Caco-2 (cell line): ENCODE measurements at regions not wholly inside any gene's neighbourhood (a gene's known extent, or its start where the extent isn't known, plus 50 kb on each side); places are given as distances from the start of the nearest gene placed in this dataset.

ENCODE experiments used
- BruUV-seq: library from RNA; stranded (reverse); fragments of 400-500 nt; replicated peaks from 2 replicates; lab custom pipeline; 2021; lab: Mats Ljungman, UMichigan
- CTCF ChIA-PET: fragments of 300-600 bp; sonication (Branson Sonifier 250); formaldehyde crosslinking; loops from one replicate; lab custom pipeline; 2022; ENCODE audit warnings: antibody characterized with exemption; lab: Charles Lee
- POLR2A ChIA-PET: fragments of 300-600 bp; sonication (Branson Sonifier 250); formaldehyde crosslinking; loops from one replicate; lab custom pipeline; 2022; ENCODE audit warnings: antibody characterized with exemption; lab: Charles Lee
- DNase-seq, 2 experiments: peaks; one replicate each; pipeline versions ENCODE4 v3.0.0 to v3.0.0-alpha.2; 2020 to 2022
- H3K27me3 ChIP-seq: replicated peaks from 2 replicates; pipeline ENCODE4 v1.6.0; 2011; ENCODE audit warnings: low read length; ENCODE audit not compliant: control insufficient read depth, insufficient read depth
- H3K36me3 ChIP-seq: 2 replicates; pipeline ENCODE4 v1.5.1; 2011; ENCODE audit warnings: low read length; ENCODE audit not compliant: control insufficient read depth, insufficient read depth
- H3K4me1 ChIP-seq: fragments of 250-450 bp; sonication (Bioruptor Pico); 2 replicates; pipeline ENCODE4 v1.5.1; 2020; ENCODE audit warnings: mild to moderate bottlenecking
- H3K4me3 ChIP-seq: 2 replicates; pipeline ENCODE4 v1.5.1; 2011; ENCODE audit warnings: low read depth, mild to moderate bottlenecking, control low read depth, low read length
- H3K9me3 ChIP-seq: fragments of 250-450 bp; sonication (Bioruptor Pico); 2 replicates; pipeline ENCODE4 v1.5.1; 2020; ENCODE audit warnings: mild to moderate bottlenecking, moderate library complexity
- H3K27ac Mint-ChIP-seq: one replicate; pipeline ENCODE4 v1.8.0; 2022; ENCODE audit warnings: mixed read lengths; ENCODE audit not compliant: unreplicated experiment
- H3K27me3 Mint-ChIP-seq: one replicate; pipeline ENCODE4 v1.8.0; 2022; ENCODE audit warnings: mixed read lengths; ENCODE audit not compliant: insufficient read depth, unreplicated experiment
- H3K36me3 Mint-ChIP-seq: one replicate; pipeline ENCODE4 v1.8.0; 2022; ENCODE audit warnings: mild to moderate bottlenecking, mixed read lengths; ENCODE audit not compliant: insufficient read depth, unreplicated experiment
- H3K4me1 Mint-ChIP-seq: one replicate; pipeline ENCODE4 v1.8.0; 2022; ENCODE audit warnings: low read depth, mixed read lengths; ENCODE audit not compliant: unreplicated experiment
- H3K4me3 Mint-ChIP-seq: one replicate; pipeline ENCODE4 v1.8.0; 2022; ENCODE audit warnings: mild to moderate bottlenecking, moderate library complexity, mixed read lengths; ENCODE audit not compliant: unreplicated experiment
- H3K9me3 Mint-ChIP-seq: one replicate; pipeline ENCODE4 v1.8.0; 2022; ENCODE audit warnings: mixed read lengths; ENCODE audit not compliant: unreplicated experiment
- intact Hi-C: fragments of 100-400 bp; cut with micrococcal nuclease; formaldehyde crosslinking; loops from one replicate; pipeline ENCODE4 v1.10.0; 2022; ENCODE audit not compliant: unreplicated experiment
- TF ChIP-seq, protein P1 (sequence below), 2 experiments: fragments of 200-600 bp in 1 of 2; IDR thresholded peaks; 1 replicate in 1 of 2; 2 replicates in 1 of 2; pipeline versions ENCODE4 v1.5.1 to v1.8.0; 2011 to 2022; ENCODE audit warnings: antibody characterized with exemption in 1 of 2, control low read depth in 1 of 2, inconsistent platforms in 1 of 2, low read depth in 1 of 2, low read length in 1 of 2, mild to moderate bottlenecking in 1 of 2, moderate library complexity in 1 of 2; ENCODE audit not compliant: insufficient read depth in 1 of 2, severe bottlenecking in 1 of 2, unreplicated experiment in 1 of 2

DNA sequence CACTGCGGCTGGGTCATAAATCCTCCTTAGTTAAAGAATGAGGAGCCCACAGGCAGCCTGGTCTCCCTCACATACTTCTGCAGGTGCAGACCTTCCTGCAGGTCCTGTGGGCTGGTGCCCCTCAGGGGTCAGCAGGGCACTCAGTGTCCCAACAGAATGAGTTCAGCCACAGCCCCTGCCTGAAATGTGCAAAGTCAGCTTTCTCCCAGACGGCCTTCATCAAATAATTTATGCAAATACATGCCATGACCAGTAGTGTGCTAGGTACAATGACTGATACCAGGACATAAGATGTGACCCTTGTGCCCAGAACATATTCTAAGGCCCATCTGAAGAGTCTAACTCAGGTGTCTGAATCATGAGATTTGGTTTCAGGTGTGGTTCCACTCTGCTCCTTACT, 703.4 kb downstream of the TBC1D22A start:
- Mint-ChIP-seq H3K4me1 (no peaks in the 10 kb centered on the region), H3K27me3 (peaks cover 22% of the 10 kb centered on the region), H3K36me3 (no peaks in the 10 kb centered on the region), H3K4me3 (no peak overlapping the region), H3K27ac (no peak overlapping the region), H3K9me3 (peaks cover 21% of the 10 kb centered on the region)
- TF ChIP-seq, protein P1, sequence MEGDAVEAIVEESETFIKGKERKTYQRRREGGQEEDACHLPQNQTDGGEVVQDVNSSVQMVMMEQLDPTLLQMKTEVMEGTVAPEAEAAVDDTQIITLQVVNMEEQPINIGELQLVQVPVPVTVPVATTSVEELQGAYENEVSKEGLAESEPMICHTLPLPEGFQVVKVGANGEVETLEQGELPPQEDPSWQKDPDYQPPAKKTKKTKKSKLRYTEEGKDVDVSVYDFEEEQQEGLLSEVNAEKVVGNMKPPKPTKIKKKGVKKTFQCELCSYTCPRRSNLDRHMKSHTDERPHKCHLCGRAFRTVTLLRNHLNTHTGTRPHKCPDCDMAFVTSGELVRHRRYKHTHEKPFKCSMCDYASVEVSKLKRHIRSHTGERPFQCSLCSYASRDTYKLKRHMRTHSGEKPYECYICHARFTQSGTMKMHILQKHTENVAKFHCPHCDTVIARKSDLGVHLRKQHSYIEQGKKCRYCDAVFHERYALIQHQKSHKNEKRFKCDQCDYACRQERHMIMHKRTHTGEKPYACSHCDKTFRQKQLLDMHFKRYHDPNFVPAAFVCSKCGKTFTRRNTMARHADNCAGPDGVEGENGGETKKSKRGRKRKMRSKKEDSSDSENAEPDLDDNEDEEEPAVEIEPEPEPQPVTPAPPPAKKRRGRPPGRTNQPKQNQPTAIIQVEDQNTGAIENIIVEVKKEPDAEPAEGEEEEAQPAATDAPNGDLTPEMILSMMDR (IDR thresholded peaks at IDR 0.05; ENCODE audit: insufficient read depth in 1 of 2, low read depth in 1 of 2, low read length in 1 of 2, severe bottlenecking in 1 of 2, unreplicated experiment in 1 of 2), result no peak
- CTCF ChIA-PET, result no interaction called here
- H3K9me3 ChIP-seq, result no peaks in the 10 kb centered on the region
- POLR2A ChIA-PET, result no interaction called here
- no peaks in the 10 kb centered on the region for H3K4me1 ChIP-seq
- DNase-seq, result no peak
- intact Hi-C loops, result no loop called here
- no TSS peak for BruUV-seq
- H3K36me3 ChIP-seq, result no peaks in the 10 kb centered on the region
- no peaks in the 10 kb centered on the region for H3K27me3 ChIP-seq
- H3K4me3 ChIP-seq, result no peak overlapping the region

DNA sequence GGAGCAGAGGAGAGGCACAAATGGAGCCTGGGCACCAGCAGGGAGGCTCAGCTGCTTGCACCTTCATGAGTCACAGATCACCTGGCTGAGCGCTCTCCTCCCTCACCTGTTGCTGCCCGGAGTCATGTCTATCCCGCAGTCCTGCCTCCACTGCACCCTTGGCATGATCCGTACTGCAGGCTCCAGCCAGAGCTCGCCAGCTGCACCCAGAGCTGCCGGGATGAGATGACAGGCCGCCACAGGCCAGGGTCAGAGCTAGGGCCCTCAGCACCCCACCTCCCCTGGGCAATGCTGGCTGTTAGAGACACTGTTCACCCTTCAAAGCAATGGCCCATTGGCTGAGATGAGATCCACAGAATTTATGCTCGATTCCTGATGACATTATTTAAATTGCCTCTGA, 702.8 kb downstream of the TBC1D22A start:
- Histone ChIP-seq H3K4me3 (no peak overlapping the region), H3K27me3 (no peaks in the 10 kb centered on the region), H3K9me3 (no peaks in the 10 kb centered on the region), H3K36me3 (no peaks in the 10 kb centered on the region), H3K4me1 (no peaks in the 10 kb centered on the region)
- intact Hi-C loops, result no loop called here
- Mint-ChIP-seq H3K4me1 (no peaks in the 10 kb centered on the region), H3K27me3 (peaks cover 19% of the 10 kb centered on the region), H3K27ac (no peak overlapping the region), H3K36me3 (no peaks in the 10 kb centered on the region), H3K4me3 (no peak overlapping the region), H3K9me3 (peaks cover 21% of the 10 kb centered on the region)
- ChIA-PET POLR2A (no interaction called here), CTCF (no interaction called here)
- no peak for DNase-seq
- no TSS peak for BruUV-seq
- TF ChIP-seq, protein P1 (IDR thresholded peaks at IDR 0.05; ENCODE audit: insufficient read depth in 1 of 2, low read depth in 1 of 2, low read length in 1 of 2, severe bottlenecking in 1 of 2, unreplicated experiment in 1 of 2), result no peak

DNA sequence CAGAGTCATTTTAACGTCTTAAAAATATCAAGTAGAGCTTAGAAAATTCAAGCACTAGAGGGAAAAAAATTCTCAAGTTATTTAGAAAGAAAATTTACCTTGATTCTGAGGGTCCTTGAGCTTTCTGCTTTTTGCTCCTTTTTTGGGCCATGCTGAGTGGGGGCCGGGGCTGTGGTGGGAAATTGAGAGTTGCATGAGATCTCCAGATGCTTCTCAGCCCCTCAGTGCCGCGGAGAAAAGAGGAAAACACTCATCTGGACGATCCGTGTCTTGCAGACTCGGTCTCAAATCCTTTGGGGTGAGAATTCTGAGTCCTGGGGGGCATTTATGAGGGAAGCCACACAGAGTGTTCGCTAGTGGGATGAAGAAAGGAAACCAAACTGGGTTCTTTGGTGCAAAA, 700.8 kb downstream of the TBC1D22A start:
- no TSS peak for BruUV-seq
- no peaks in the 10 kb centered on the region for H3K4me1 ChIP-seq
- intact Hi-C loops, result no loop called here
- no peaks in the 10 kb centered on the region for H3K27me3 ChIP-seq
- no peaks in the 10 kb centered on the region for H3K36me3 Mint-ChIP-seq
- no peaks in the 10 kb centered on the region for H3K9me3 ChIP-seq
- H3K4me1 Mint-ChIP-seq, result no peaks in the 10 kb centered on the region
- no peak overlapping the region for H3K27ac Mint-ChIP-seq
- CTCF ChIA-PET, result no interaction called here
- H3K9me3 Mint-ChIP-seq, result peaks cover 21% of the 10 kb centered on the region
- peaks cover 15% of the 10 kb centered on the region for H3K27me3 Mint-ChIP-seq
- no peak overlapping the region for H3K4me3 ChIP-seq
- H3K36me3 ChIP-seq, result no peaks in the 10 kb centered on the region
- TF ChIP-seq, protein P1 (IDR thresholded peaks at IDR 0.05; ENCODE audit: insufficient read depth in 1 of 2, low read depth in 1 of 2, low read length in 1 of 2, severe bottlenecking in 1 of 2, unreplicated experiment in 1 of 2), result no peak
- DNase-seq, result no peak
- H3K4me3 Mint-ChIP-seq, result no peak overlapping the region
- POLR2A ChIA-PET, result no interaction called here
